HepG2 (cell line): ENCODE measurements at regions not wholly inside any gene's neighbourhood (a gene's known extent, or its start where the extent isn't known, plus 50 kb on each side); places are given as distances from the start of the nearest gene placed in this dataset.

Source experiments
- ATAC-seq: fragments of 200-7000 bp; cut with Tn5 transposase; 3 replicates; pipeline ENCODE4 v1.9.1; 2020; ENCODE audit warnings: mild to moderate bottlenecking, moderate library complexity
- BruUV-seq: library from RNA; stranded (reverse); fragments of 400-500 nt; replicated peaks from 2 replicates; lab custom pipeline; 2021; lab: Mats Ljungman, UMichigan
- CTCF ChIA-PET: fragments of 300-600 bp; formaldehyde crosslinking; extraction: SDS; loops from one replicate; lab custom pipeline; 2021; ENCODE audit warnings: low total read pairs, inconsistent platforms, low intra/inter-chr PET ratio; lab: Yijun Ruan, JAX
- POLR2A ChIA-PET: fragments of 350-600 bp; sonication (Branson Sonifier 250); formaldehyde crosslinking; loops from one replicate; lab custom pipeline; 2020; ENCODE audit warnings: antibody characterized with exemption, inconsistent platforms; lab: Yijun Ruan, JAX
- DNase-seq: peaks from one replicate; pipeline ENCODE4 v3.0.0-alpha.2; 2015; ENCODE audit warnings: low spot score
- FAIRE-seq: peaks from 3 replicates; lab custom pipeline; 2011; peaks lifted over from hg19 to GRCh38; lab: Jason Lieb, UNC
- H2AFZ ChIP-seq: one replicate; pipeline ENCODE4 v1.6.1; 2011; ENCODE audit warnings: low read length, inconsistent platforms
- H3K27ac ChIP-seq: fragments of 300-600 bp; 3 replicates; pipeline ENCODE4 v1.8.0; 2011; ENCODE audit warnings: mixed run types, mild to moderate bottlenecking, mixed read lengths, low read length, inconsistent platforms; ENCODE audit not compliant: insufficient read depth; ENCODE audit errors: extremely low read length
- H3K27me3 ChIP-seq, 2 experiments: fragments of 200-600 bp in 1 of 2; 2 replicates in 1 of 2; 3 replicates in 1 of 2; pipeline versions ENCODE4 v1.6.0 to v1.8.0; 2011; ENCODE audit warnings: low read length in 2 of 2, mild to moderate bottlenecking in 2 of 2, moderate library complexity in 2 of 2, inconsistent platforms in 1 of 2; ENCODE audit not compliant: insufficient read depth in 2 of 2, control insufficient read depth in 1 of 2
- H3K36me3 ChIP-seq, 2 experiments: fragments of 200-600 bp in 1 of 2; replicated peaks in 1 of 2; 2 replicates in 1 of 2; 3 replicates in 1 of 2; pipeline versions ENCODE4 v1.5.1 to v1.8.0; 2011; ENCODE audit warnings: low read length in 2 of 2, inconsistent platforms in 1 of 2; ENCODE audit not compliant: insufficient read depth in 2 of 2, control insufficient read depth in 1 of 2
- H3K4me1 ChIP-seq: 2 replicates; pipeline ENCODE4 v1.5.1; 2012; ENCODE audit warnings: low read length, inconsistent platforms; ENCODE audit not compliant: insufficient read depth
- H3K4me2 ChIP-seq: 2 replicates; pipeline ENCODE4 v1.6.0; 2011; ENCODE audit warnings: low read depth, low read length, inconsistent platforms
- H3K4me3 ChIP-seq, 3 experiments: fragments of 200-600 bp in 1 of 3; sonication (generic), shearing (Covaris generic) in 1 of 3; replicated peaks in 1 of 3; 2 replicates each; pipeline ENCODE4 v1.5.1; 2011 to 2016; ENCODE audit warnings: low read length in 3 of 3, inconsistent platforms in 2 of 3, low read depth in 2 of 3, mild to moderate bottlenecking in 2 of 3, control low read depth in 1 of 3, mixed read lengths in 1 of 3; ENCODE audit not compliant: insufficient read depth in 1 of 3
- H3K79me2 ChIP-seq: one replicate; pipeline ENCODE4 v1.6.1; 2011; ENCODE audit warnings: low read length, inconsistent platforms; ENCODE audit not compliant: insufficient read depth
- H3K9ac ChIP-seq: 2 replicates; pipeline ENCODE4 v1.6.0; 2011; ENCODE audit warnings: mild to moderate bottlenecking, low read depth, low read length, inconsistent platforms; ENCODE audit not compliant: insufficient read depth
- H3K9me3 ChIP-seq: 2 replicates; pipeline ENCODE4 v1.5.1; 2012; ENCODE audit warnings: mild to moderate bottlenecking, low read length
- H4K20me1 ChIP-seq: 2 replicates; pipeline ENCODE4 v1.6.0; 2011; ENCODE audit warnings: inconsistent platforms, mild to moderate bottlenecking, low read length, moderate library complexity; ENCODE audit not compliant: insufficient read depth
- CCAR2 ChIP-seq: fragments of 200-400 bp; formaldehyde crosslinking; optimal IDR thresholded peaks from 2 replicates; pipeline ENCODE3; 2018; ENCODE audit warnings: low read depth, mild to moderate bottlenecking, low read length, moderate library complexity
- KAT7 ChIP-seq: IDR thresholded peaks from 2 replicates; pipeline ENCODE4 v1.6.1; 2018; ENCODE audit warnings: borderline replicate concordance, missing compliant biosample characterization
- KDM1A ChIP-seq: IDR thresholded peaks from 2 replicates; pipeline ENCODE4 v1.6.1; 2016; ENCODE audit warnings: missing compliant biosample characterization
- KLF9 ChIP-seq: IDR thresholded peaks from 2 replicates; pipeline ENCODE4 v1.6.1; 2016; ENCODE audit warnings: low read depth
- MAZ ChIP-seq, 2 experiments: sonication (generic) in 1 of 2; formaldehyde crosslinking in 1 of 2; IDR thresholded peaks; 2 replicates each; pipeline versions ENCODE4 v1.5.0 to v1.6.1; 2012 to 2020; ENCODE audit warnings: low read depth in 2 of 2, mild to moderate bottlenecking in 2 of 2, borderline replicate concordance in 1 of 2, improper control_type of control experiment in 1 of 2, low read length in 1 of 2, missing genetic modification reagents in 1 of 2, moderate library complexity in 1 of 2
- MYNN ChIP-seq: sonication (generic); formaldehyde crosslinking; IDR thresholded peaks from 2 replicates; pipeline ENCODE4 v1.4.0; 2020; ENCODE audit warnings: mild to moderate bottlenecking, low read depth, missing genetic modification reagents
- NFKBIZ ChIP-seq: IDR thresholded peaks from 2 replicates; pipeline ENCODE4 v1.6.1; 2018; ENCODE audit warnings: missing genetic modification reagents, missing compliant biosample characterization
- PCBP1 ChIP-seq: fragments of 200-400 bp; formaldehyde crosslinking; IDR thresholded peaks from 2 replicates; pipeline ENCODE4 v1.6.1; 2017; ENCODE audit warnings: mild to moderate bottlenecking, low read depth, low read length, borderline replicate concordance
- REXO4 ChIP-seq: sonication (generic); formaldehyde crosslinking; IDR thresholded peaks from 2 replicates; pipeline ENCODE4 v1.8.0; 2022; ENCODE audit warnings: missing genetic modification reagents, mild to moderate bottlenecking, borderline replicate concordance
- SCMH1 ChIP-seq: sonication (generic); formaldehyde crosslinking; IDR thresholded peaks from 2 replicates; pipeline ENCODE4 v1.9.0; 2021; ENCODE audit warnings: missing genetic modification reagents, mild to moderate bottlenecking, borderline replicate concordance
- THYN1 ChIP-seq: sonication (generic); formaldehyde crosslinking; IDR thresholded peaks from 2 replicates; pipeline ENCODE4 v1.8.1; 2023; ENCODE audit warnings: low read depth, mild to moderate bottlenecking, moderate library complexity, missing genetic modification reagents, borderline replicate concordance
- ZBTB42 ChIP-seq: sonication (generic); formaldehyde crosslinking; IDR thresholded peaks from 2 replicates; pipeline ENCODE4 v1.5.0; 2020; ENCODE audit warnings: mild to moderate bottlenecking, missing genetic modification reagents
- ZFP41 ChIP-seq: sonication (generic); formaldehyde crosslinking; IDR thresholded peaks from 2 replicates; pipeline ENCODE4 v1.4.0; 2020; ENCODE audit warnings: mild to moderate bottlenecking, missing genetic modification reagents, borderline replicate concordance
- ZNF317 ChIP-seq: sonication (generic); formaldehyde crosslinking; IDR thresholded peaks from 2 replicates; pipeline ENCODE4 v1.5.0; 2020; ENCODE audit warnings: mild to moderate bottlenecking, missing genetic modification reagents
- WGBS: methylation state at CpG from one replicate; pipeline ENCODE4 v1.1.6; 2017; ENCODE audit warnings: low lambda C conversion rate; 5-methylcytosine and 5-hydroxymethylcytosine counted together
- in situ Hi-C: cut with HindIII; loops from 2 replicates; pipeline ENCODE4 v1.10.0; 2017; ENCODE audit warnings: low pct_unique_long_range_greater_than_20kb; ENCODE audit not compliant: extremely low pct_ligation_motif_present
- intact Hi-C: fragments of 100-400 bp; cut with micrococcal nuclease; formaldehyde crosslinking; loops from one replicate; pipeline ENCODE4 v1.10.0; 2022; ENCODE audit not compliant: unreplicated experiment
- TF ChIP-seq, protein P1 (sequence below): sonication (generic); formaldehyde crosslinking; IDR thresholded peaks from 2 replicates; pipeline ENCODE4 v1.4.0; 2020; ENCODE audit warnings: mild to moderate bottlenecking, low read depth, missing genetic modification reagents
- TF ChIP-seq, protein P2 (sequence below): sonication (generic); formaldehyde crosslinking; IDR thresholded peaks from 2 replicates; pipeline ENCODE4 v1.8.0; 2022; ENCODE audit warnings: mild to moderate bottlenecking, missing genetic modification reagents, moderate library complexity

DNA sequence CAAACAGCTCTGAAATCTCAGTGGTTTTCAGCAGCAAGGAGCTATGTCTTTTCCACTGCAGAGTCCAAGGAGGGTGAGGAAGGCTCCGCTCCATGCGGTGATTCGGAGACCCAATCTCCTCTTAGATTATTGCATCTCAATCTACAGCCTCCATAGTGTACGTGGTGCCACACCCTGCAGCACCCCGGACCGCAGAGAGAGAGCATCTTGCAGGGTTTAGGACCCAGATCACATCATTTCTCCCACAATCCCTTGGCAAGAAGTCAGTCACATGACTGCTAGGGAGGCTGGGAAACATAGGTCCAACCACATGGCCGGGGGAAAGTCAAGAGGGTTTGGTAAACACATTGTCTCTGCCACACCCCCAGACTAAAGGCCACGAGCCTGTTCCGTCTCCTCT, 209.4 kb upstream of the TMEM132C start (continued):
- TF ChIP-seq, protein P1, sequence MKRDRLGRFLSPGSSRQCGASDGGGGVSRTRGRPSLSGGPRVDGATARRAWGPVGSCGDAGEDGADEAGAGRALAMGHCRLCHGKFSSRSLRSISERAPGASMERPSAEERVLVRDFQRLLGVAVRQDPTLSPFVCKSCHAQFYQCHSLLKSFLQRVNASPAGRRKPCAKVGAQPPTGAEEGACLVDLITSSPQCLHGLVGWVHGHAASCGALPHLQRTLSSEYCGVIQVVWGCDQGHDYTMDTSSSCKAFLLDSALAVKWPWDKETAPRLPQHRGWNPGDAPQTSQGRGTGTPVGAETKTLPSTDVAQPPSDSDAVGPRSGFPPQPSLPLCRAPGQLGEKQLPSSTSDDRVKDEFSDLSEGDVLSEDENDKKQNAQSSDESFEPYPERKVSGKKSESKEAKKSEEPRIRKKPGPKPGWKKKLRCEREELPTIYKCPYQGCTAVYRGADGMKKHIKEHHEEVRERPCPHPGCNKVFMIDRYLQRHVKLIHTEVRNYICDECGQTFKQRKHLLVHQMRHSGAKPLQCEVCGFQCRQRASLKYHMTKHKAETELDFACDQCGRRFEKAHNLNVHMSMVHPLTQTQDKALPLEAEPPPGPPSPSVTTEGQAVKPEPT = no peak

DNA sequence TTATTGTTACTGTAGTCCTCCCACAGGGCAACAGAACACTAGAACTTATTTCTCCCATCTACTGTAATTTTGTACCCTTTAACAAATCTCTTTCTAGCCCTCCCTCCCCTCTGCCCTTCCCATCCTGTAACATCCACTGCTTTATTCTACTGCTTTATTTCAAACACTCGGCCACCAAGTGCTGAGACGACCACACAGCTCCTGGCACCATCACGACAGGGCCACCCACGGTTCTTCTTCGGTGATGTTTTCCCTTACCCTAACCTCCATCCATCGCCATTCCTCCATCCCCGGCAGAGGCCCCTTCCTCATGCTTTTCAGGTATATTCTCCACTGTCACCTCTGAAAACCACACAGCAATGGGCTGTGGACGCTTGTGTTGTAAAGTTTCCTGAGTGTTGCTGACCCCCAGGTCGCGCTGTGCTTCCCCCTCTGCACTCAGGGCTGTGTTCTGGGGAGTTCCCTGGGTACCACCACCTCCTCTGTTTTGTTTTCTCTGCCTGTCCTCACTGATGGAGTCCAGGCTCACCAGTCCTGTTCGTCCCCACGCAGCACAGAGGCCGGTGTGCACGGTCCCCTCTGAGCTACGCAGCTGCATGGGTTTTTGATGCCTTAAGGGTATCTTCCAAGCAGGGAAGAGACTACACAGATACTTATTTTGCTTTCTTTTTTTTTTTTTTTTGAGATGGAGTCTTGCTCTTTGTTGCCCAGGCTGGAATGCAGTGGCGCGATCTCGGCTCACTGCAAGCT, 207.2 kb upstream of the TMEM132C start:
- BruUV-seq = no TSS peak
- no peak for FAIRE-seq

DNA sequence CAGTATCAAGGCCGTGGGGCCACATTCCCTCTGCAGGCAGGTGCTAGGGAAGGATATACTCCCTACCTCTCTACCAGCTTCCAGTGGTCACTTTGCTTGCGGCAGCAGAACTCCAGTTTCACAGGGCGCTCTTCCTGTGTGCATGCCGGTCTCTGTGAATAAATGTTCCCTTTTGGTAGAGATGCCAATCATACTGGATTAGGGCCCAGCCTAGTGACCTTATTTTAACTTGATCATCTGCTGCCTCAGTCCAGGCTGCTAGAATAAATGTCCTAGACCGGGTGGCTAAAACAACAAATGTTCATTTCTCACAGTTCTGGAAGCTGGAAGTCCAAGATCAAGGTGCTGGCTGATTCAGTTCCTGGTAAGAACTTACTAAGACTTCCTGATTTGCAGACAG, 198.8 kb upstream of the TMEM132C start:
- BruUV-seq = no TSS peak
- Histone ChIP-seq H3K27ac (no peak overlapping the region), H3K79me2 (no peaks in the 10 kb centered on the region), H3K9me3 (no peaks in the 10 kb centered on the region), H3K27me3 (no peaks in the 10 kb centered on the region), H3K36me3 (no peaks in the 10 kb centered on the region), H4K20me1 (no peaks in the 10 kb centered on the region), H3K9ac (no peak overlapping the region), H3K4me1 (no peaks in the 10 kb centered on the region), H2AFZ (no peak overlapping the region), H3K4me2 (no peak overlapping the region), H3K4me3 (no peak overlapping the region)
- intact Hi-C loops (no loop called here), in situ Hi-C loops (no loop called here)
- no peak for FAIRE-seq
- no peak for ATAC-seq
- ChIA-PET CTCF (no interaction called here), POLR2A (no interaction called here)
- WGBS = 51% methylated on average over 5 of the region's 5 CpGs
- DNase-seq = no peak
- no peak for TF ChIP-seq KDM1A
- no peak for TF ChIP-seq THYN1 (CRISPR knock-in tag)
- no peak for TF ChIP-seq SCMH1 (CRISPR knock-in tag)
- TF ChIP-seq, protein P2, sequence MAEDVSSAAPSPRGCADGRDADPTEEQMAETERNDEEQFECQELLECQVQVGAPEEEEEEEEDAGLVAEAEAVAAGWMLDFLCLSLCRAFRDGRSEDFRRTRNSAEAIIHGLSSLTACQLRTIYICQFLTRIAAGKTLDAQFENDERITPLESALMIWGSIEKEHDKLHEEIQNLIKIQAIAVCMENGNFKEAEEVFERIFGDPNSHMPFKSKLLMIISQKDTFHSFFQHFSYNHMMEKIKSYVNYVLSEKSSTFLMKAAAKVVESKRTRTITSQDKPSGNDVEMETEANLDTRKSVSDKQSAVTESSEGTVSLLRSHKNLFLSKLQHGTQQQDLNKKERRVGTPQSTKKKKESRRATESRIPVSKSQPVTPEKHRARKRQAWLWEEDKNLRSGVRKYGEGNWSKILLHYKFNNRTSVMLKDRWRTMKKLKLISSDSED (CRISPR knock-in tag) = no peak
- no peak for TF ChIP-seq KLF9 (CRISPR knock-in tag)
- no peak for TF ChIP-seq PCBP1
- TF ChIP-seq REXO4 (CRISPR knock-in tag) = no peak
- TF ChIP-seq ZNF317 (CRISPR knock-in tag) = no peak
- no peak for TF ChIP-seq ZFP41 (CRISPR knock-in tag)

More for the DNA sequence above, 207.2 kb upstream of the TMEM132C start:
- POLR2A ChIA-PET = no interaction called here
- in situ Hi-C loops = no loop called here
- WGBS = 38% methylated on average over 18 of the region's 18 CpGs
- DNase-seq (no peak), ATAC-seq (no peak)
- Histone ChIP-seq H3K4me2 (no peak overlapping the region), H2AFZ (no peak overlapping the region), H3K36me3 (no peaks in the 10 kb centered on the region), H3K9me3 (no peaks in the 10 kb centered on the region), H3K4me3 (no peak overlapping the region), H3K9ac (no peak overlapping the region), H3K4me1 (no peaks in the 10 kb centered on the region), H3K27ac (no peak overlapping the region), H4K20me1 (no peaks in the 10 kb centered on the region), H3K79me2 (no peaks in the 10 kb centered on the region), H3K27me3 (no peaks in the 10 kb centered on the region)
- TF ChIP-seq MYNN (CRISPR knock-in tag) = no peak
- TF ChIP-seq NFKBIZ (CRISPR knock-in tag) = no peak
- no peak for TF ChIP-seq MAZ (IDR thresholded peaks at IDR 0.05; ENCODE audit: borderline replicate concordance, low read depth, low read length)
- TF ChIP-seq MAZ (CRISPR knock-in tag; IDR thresholded peaks at IDR 0.05; ENCODE audit: low read depth) = no peak
- no peak for TF ChIP-seq ZBTB42
- TF ChIP-seq CCAR2 = no peak
- TF ChIP-seq KAT7 (CRISPR knock-in tag) = no peak
- intact Hi-C loops = no loop called here
- CTCF ChIA-PET = no interaction called here
